ENCODE measurements at regions not wholly inside any gene's neighbourhood (a gene's known extent, or its start where the extent isn't known, plus 50 kb on each side); places are given as distances from the start of the nearest gene placed in this dataset.
"Not testable (repeated sequence)": the region's sequence is repeated elsewhere in the genome, so short reads cannot be mapped to it uniquely, and the experiment has no call there.

DNA sequence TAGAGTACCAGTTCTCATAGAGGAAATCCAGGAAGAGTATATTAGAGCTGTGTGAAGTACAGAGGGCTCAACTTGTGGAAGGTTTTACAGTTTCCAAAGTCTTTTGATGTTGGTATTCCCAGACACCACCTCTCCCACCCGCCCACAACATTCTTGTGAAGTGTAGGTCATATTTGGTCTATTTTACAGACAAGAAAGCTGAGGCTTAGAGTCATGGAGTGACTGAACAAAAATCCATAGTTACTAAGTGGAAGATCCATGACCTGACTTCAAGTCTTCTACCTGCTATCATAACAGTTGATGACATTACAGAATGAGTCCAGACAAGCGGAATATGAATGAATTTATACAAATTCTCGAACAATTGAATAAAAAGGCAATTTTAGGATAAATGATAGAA, 187.1 kb upstream of the RPS23 start:
- DNase-seq: no peak
- Histone ChIP-seq H3K4me3 (no peak overlapping the region), H3K27me3 (replicated peaks in 1 of 7) (no peaks in the 10 kb centered on the region), H3K9me3 (peaks cover 0 to 17% (median 9%) of the 10 kb centered on the region in 8 donors), H3K4me1 (no peaks in the 10 kb centered on the region), H3K27ac (no peak overlapping the region), H3K36me3 (no peaks in the 10 kb centered on the region)
- WGBS, 5 donors: 89 to 98% (median 95%) methylated on average over 3 of the region's 3 CpGs
- intact Hi-C loops (cut with DNase I; ENCODE audit: low total_unique reads): no loop called here
- TF ChIP-seq, protein P1, sequence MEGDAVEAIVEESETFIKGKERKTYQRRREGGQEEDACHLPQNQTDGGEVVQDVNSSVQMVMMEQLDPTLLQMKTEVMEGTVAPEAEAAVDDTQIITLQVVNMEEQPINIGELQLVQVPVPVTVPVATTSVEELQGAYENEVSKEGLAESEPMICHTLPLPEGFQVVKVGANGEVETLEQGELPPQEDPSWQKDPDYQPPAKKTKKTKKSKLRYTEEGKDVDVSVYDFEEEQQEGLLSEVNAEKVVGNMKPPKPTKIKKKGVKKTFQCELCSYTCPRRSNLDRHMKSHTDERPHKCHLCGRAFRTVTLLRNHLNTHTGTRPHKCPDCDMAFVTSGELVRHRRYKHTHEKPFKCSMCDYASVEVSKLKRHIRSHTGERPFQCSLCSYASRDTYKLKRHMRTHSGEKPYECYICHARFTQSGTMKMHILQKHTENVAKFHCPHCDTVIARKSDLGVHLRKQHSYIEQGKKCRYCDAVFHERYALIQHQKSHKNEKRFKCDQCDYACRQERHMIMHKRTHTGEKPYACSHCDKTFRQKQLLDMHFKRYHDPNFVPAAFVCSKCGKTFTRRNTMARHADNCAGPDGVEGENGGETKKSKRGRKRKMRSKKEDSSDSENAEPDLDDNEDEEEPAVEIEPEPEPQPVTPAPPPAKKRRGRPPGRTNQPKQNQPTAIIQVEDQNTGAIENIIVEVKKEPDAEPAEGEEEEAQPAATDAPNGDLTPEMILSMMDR (IDR thresholded peaks at IDR 0.05 in 8 of 11, conservative IDR thresholded peaks at IDR 0.05 in 3 of 11): no peak
- TF ChIP-seq POLR2AphosphoS5 (IDR thresholded peaks at IDR 0.05) (no peak), POLR2A (IDR thresholded peaks at IDR 0.05) (no peak)

DNA sequence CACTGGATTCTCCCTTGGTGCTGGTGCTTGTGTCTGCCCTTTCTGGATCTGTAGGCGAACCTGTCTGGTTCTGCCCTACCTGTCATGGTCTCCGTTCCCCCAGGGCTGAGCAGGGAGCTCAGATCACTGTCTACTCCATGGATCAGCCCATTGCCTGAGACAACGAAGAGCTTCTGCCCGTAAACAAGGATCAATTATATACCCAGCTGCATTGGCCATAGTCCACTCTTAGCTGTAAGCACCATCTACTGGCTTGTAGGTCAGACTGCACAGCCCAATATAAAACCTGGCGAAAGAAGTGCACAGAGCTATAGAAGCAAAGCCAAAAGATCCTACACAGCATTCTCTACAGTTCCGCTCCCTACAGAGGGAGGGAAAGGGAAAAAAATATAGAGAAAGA, 181.5 kb upstream of the RPS23 start:
- no peaks in the 10 kb centered on the region for H3K36me3 ChIP-seq
- WGBS, 5 donors: 83 to 98% (median 92%) methylated on average over 6 of the region's 6 CpGs

DNA sequence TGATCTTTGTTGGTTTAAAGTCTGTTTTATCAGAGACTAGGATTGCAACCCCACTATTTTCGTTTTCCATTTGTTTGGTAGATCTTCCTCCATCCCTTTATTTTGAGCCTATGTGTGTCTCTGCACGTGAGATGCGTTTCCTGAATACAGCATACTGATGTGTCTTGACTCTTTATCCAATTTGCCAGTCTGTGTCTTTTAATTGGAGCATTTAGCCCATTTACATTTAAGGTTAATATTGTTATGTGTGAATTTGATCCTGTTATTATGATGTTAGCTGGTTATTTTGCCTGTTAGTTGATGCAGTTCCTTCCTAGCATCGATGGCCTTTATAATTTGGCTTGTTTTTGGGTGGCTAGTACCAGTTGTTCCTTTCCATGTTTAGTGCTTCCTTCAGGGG, 177.2 kb upstream of the RPS23 start:
- intact Hi-C loops (cut with DNase I; ENCODE audit: low total_unique reads); DNase-seq; H3K27ac ChIP-seq; H3K4me1 ChIP-seq; H3K4me3 ChIP-seq; H3K36me3 ChIP-seq; H3K27me3 ChIP-seq (replicated peaks in 1 of 7): not testable (repeated sequence)
- 77 to 95% (median 89%) methylated on average over 4 of the region's 4 CpGs for WGBS, 5 donors
- H3K9me3 ChIP-seq: peaks cover 0 to 27% (median 3%) of the 10 kb centered on the region in 8 donors

More for the DNA sequence above, 181.5 kb upstream of the RPS23 start:
- Histone ChIP-seq H3K27me3 (replicated peaks in 1 of 7) (no peaks in the 10 kb centered on the region), H3K9me3 (peaks cover 0 to 27% (median 11%) of the 10 kb centered on the region in 8 donors), H3K4me3 (no peak overlapping the region), H3K27ac (no peak overlapping the region), H3K4me1 (no peaks in the 10 kb centered on the region)
- TF ChIP-seq POLR2A (IDR thresholded peaks at IDR 0.05): no peak
- TF ChIP-seq, protein P1 (IDR thresholded peaks at IDR 0.05 in 8 of 11, conservative IDR thresholded peaks at IDR 0.05 in 3 of 11): no peak
- TF ChIP-seq POLR2AphosphoS5 (IDR thresholded peaks at IDR 0.05): no peak
- intact Hi-C loops (cut with DNase I; ENCODE audit: low total_unique reads): no loop called here
- no peak for DNase-seq

DNA sequence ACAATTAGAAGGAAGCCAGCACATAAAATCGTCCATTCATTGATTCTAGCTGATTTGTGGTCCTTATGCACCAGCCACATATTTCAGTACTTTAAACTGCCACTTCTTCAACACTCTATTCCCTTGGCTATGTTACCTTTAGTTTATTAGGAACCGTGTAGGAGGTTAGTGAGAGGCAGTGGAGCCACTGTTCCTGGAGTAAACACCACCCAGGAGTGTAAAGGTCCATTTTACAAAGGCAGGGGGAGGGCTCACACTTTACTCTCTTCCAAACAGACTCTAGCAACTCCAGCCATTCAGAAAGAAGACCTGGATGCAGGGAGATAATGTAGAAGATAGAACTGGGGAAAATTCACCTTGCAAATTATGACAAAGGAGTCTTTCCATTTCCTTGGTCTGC, 170.2 kb upstream of the RPS23 start:
- H3K4me1 ChIP-seq: no peaks in the 10 kb centered on the region
- H3K9me3 ChIP-seq: peaks cover 0 to 9% (median 1%) of the 10 kb centered on the region in 8 donors
- no peak for DNase-seq
- intact Hi-C loops (cut with DNase I; ENCODE audit: low total_unique reads): no loop called here
- H3K27ac ChIP-seq: no peak overlapping the region
- TF ChIP-seq, protein P1 (IDR thresholded peaks at IDR 0.05 in 8 of 11, conservative IDR thresholded peaks at IDR 0.05 in 3 of 11): no peak
- TF ChIP-seq POLR2A (IDR thresholded peaks at IDR 0.05): no peak
- TF ChIP-seq POLR2AphosphoS5 (IDR thresholded peaks at IDR 0.05): no peak
- WGBS, 5 donors: 47 to 68% (median 55%) methylated on average over 2 of the region's 2 CpGs
- no peak overlapping the region for H3K4me3 ChIP-seq
- no peaks in the 10 kb centered on the region for H3K27me3 ChIP-seq (replicated peaks in 1 of 7)
- no peaks in the 10 kb centered on the region for H3K36me3 ChIP-seq

DNA sequence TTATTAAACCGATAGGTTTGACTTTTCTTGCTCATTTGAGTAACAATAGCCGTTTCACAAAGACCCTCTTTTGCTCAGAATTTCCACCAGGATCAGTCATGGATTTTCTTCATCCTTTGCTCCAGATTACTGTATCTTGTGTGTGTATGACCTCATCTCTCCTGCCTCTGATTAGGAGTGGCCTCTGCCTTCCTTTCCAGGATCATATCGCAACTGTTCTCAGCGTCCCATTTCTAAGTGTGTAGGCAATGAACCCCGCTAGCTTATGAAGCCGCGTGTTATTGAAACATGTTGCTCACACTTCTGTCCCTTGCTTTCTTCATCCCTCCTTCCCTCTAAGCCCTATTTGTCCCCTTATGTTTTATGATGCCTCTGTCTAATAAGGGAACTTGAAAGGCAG, 169.8 kb upstream of the RPS23 start:
- intact Hi-C loops (cut with DNase I; ENCODE audit: low total_unique reads): no loop called here
- no peak for DNase-seq
- Histone ChIP-seq H3K4me3 (no peak overlapping the region), H3K27me3 (replicated peaks in 1 of 7) (no peaks in the 10 kb centered on the region), H3K27ac (no peak overlapping the region), H3K9me3 (peaks cover 0 to 9% (median 1%) of the 10 kb centered on the region in 8 donors), H3K36me3 (no peaks in the 10 kb centered on the region), H3K4me1 (no peaks in the 10 kb centered on the region)
- no peak for TF ChIP-seq POLR2A (IDR thresholded peaks at IDR 0.05)
- TF ChIP-seq, protein P1 (IDR thresholded peaks at IDR 0.05 in 8 of 11, conservative IDR thresholded peaks at IDR 0.05 in 3 of 11): no peak
- TF ChIP-seq POLR2AphosphoS5 (IDR thresholded peaks at IDR 0.05): no peak
- 88 to 93% (median 93%) methylated on average over 7 of the region's 7 CpGs for WGBS, 5 donors
